ENCODE measurements at regions not wholly inside any gene's neighbourhood (a gene's known extent, or its start where the extent isn't known, plus 50 kb on each side); places are given as distances from the start of the nearest gene placed in this dataset.
A peak's percentile ranks its signal among the peaks of the same experiment; 100 is the strongest.
"Not testable (repeated sequence)": the region's sequence is repeated elsewhere in the genome, so short reads cannot be mapped to it uniquely, and the experiment has no call there.

DNA sequence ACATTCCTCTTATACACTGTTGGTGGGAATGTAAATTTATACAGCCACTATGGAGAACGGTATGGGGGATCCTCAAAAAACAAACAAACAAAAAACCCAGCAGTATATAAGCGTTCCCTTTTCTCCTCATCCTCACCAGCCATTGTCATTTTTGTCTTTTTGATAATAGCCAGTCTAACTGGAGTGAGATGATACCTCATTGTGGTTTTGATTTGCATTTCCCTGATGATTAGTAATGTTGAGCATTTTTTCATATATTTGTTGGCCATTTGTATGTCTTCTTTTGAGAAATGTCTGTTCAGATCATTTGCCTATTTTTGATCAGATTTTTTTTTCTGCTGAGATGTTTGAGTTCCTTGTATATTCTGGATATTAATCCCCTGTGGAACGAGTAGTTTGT, 76.1 kb downstream of the TEX35 start:
- Mint-ChIP-seq H3K4me3 (peak overlapping the region; percentile 25), H3K4me1 (peaks cover 52% of the 10 kb centered on the region), H3K36me3 (peaks cover 33% of the 10 kb centered on the region), H3K27ac (peak overlapping the region; percentile 70)
- not testable (repeated sequence) for DNase-seq (ENCODE audit: low spot score in 2 of 2); H3K27me3 Mint-ChIP-seq; H3K9me3 Mint-ChIP-seq
- ATAC-seq (ENCODE audit: low read depth) = peak; percentile 73

DNA sequence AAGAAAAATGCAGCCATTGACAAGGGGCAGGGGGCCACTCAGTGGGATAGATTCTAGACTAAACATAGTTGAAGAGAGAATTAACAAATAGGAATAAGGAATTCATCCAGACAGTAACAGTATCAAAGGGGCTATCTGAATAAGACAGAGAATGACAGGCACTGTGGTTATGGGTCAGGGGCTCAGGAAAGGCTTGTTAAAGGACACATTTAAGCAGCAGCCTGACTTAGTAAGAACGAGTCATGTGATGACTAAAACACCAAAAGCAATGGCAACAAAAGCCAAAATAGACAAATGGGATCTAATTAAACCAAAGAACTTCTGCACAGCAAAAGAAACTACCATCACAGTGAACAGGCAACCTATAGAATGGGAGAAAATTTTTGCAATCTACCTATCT, 78.9 kb downstream of the TEX35 start:
- Mint-ChIP-seq H3K36me3 (peaks cover 28% of the 10 kb centered on the region), H3K4me1 (peaks cover 62% of the 10 kb centered on the region)
- not testable (repeated sequence) for ATAC-seq (ENCODE audit: low read depth); H3K27me3 Mint-ChIP-seq; H3K27ac Mint-ChIP-seq; H3K9me3 Mint-ChIP-seq; H3K4me3 Mint-ChIP-seq; DNase-seq (ENCODE audit: low spot score in 2 of 2)

- ATAC-seq (ENCODE audit: low read depth) (no peak), DNase-seq (ENCODE audit: low spot score in 2 of 2) (no peak)
- H3K27me3 Mint-ChIP-seq = no peaks in the 10 kb centered on the region
- peaks cover 32% of the 10 kb centered on the region for H3K36me3 Mint-ChIP-seq
- peaks cover 6% of the 10 kb centered on the region for H3K9me3 Mint-ChIP-seq
- H3K4me1 Mint-ChIP-seq = peaks cover 61% of the 10 kb centered on the region
- peak overlapping the region; percentile 72 for H3K27ac Mint-ChIP-seq
- H3K4me3 Mint-ChIP-seq = no peak overlapping the region
Observed at GRCh38 chr1:178593515-178593914, 80.6 kb downstream of the TEX35 start.

DNA sequence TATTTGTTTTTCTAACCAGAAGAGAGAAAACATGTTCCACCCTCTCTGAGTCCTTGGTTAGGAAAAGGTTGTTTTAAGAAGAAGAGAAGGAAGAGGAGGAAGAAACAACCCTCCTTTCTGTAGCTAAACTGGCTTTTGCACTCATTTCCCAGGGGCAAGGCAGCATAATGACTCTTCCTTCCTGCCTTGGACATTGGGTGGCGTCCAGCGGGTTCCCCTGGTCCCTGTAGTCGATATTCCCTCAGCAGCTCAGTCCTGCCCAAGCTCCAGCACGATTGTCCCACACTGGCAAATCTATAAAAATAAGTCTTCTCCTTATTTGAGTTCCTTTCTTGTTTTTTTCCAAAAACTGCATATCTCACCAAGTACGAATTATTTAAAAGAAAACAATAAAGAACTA, 81.2 kb downstream of the TEX35 start:
- Mint-ChIP-seq H3K9me3 (peaks cover 6% of the 10 kb centered on the region), H3K4me3 (no peak overlapping the region), H3K4me1 (peaks cover 60% of the 10 kb centered on the region), H3K36me3 (peaks cover 30% of the 10 kb centered on the region), H3K27ac (peak overlapping the region; percentile 72), H3K27me3 (no peaks in the 10 kb centered on the region)
- ATAC-seq (ENCODE audit: low read depth) (no peak), DNase-seq (ENCODE audit: low spot score in 2 of 2) (no peak)

DNA sequence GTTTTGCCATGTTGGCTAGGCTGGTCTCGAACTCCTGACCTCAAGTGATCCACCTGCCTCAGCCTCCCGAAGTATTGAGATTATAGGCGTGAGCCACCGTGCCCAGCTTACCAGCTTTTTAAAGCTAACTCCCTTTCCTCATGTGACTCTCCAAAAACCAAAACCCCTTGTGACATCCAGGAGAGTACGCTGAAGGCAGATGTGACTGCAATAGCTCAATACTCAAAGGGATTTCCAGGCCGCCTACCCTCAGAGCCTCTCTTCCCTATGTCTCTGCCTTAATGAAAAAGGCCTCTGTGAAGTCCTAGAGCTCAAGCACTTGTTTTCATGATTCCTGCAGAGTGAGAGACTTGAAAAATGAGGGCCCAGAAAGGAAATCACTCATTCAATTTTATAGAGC, 82.6 kb downstream of the TEX35 start:
- peaks cover 59% of the 10 kb centered on the region for H3K4me1 Mint-ChIP-seq
- DNase-seq (ENCODE audit: low spot score in 2 of 2) (no peak), ATAC-seq (ENCODE audit: low read depth) (no peak)
- peaks cover 35% of the 10 kb centered on the region for H3K36me3 Mint-ChIP-seq
- H3K27ac Mint-ChIP-seq = peak overlapping the region; percentile 31
- no peaks in the 10 kb centered on the region for H3K27me3 Mint-ChIP-seq
- H3K4me3 Mint-ChIP-seq = no peak overlapping the region
- H3K9me3 Mint-ChIP-seq = peaks cover 13% of the 10 kb centered on the region

GRCh38 chr1:178599087-178599486, 86.2 kb downstream of the TEX35 start:
- DNase-seq (ENCODE audit: low spot score in 2 of 2) (no peak), ATAC-seq (ENCODE audit: low read depth) (peak; percentile 84)
- Mint-ChIP-seq H3K9me3 (peaks cover 15% of the 10 kb centered on the region), H3K27ac (peak overlapping the region; percentile 95), H3K27me3 (no peaks in the 10 kb centered on the region), H3K4me3 (peak overlapping the region; percentile 64), H3K4me1 (peaks cover 54% of the 10 kb centered on the region), H3K36me3 (peaks cover 27% of the 10 kb centered on the region)

DNA sequence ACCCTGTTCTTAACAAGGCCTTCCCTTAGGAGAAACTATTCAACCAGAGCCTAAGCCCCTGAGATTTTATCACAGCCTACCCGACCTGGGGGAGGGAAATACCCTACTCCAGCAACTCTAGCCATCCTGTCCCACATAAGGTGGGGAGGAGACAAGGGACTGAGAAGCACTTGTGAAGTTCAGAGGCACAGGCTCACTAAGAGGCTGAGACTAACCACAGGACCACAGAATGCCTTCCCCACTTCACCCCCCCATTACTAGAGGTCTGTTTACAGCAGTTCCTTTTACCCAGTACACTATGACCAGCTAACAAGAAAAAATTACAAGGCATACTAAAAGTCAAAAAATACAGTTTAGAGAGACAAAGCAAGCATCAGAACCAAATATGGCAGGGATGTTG, 86.8 kb downstream of the TEX35 start:
- Mint-ChIP-seq H3K9me3 (peaks cover 15% of the 10 kb centered on the region), H3K4me3 (peak overlapping the region; percentile 37), H3K27me3 (no peaks in the 10 kb centered on the region), H3K27ac (peak overlapping the region; percentile 95), H3K36me3 (peaks cover 27% of the 10 kb centered on the region), H3K4me1 (peaks cover 50% of the 10 kb centered on the region)
- ATAC-seq (ENCODE audit: low read depth) = peak; percentile 78
- no peak for DNase-seq (ENCODE audit: low spot score in 2 of 2)

- DNase-seq (ENCODE audit: low spot score in 2 of 2) (no peak), ATAC-seq (ENCODE audit: low read depth) (no peak)
- peaks cover 13% of the 10 kb centered on the region for H3K36me3 Mint-ChIP-seq
- H3K4me3 Mint-ChIP-seq = peak overlapping the region; percentile 56
- peaks cover 10% of the 10 kb centered on the region for H3K9me3 Mint-ChIP-seq
- peak overlapping the region; percentile 93 for H3K27ac Mint-ChIP-seq
- H3K27me3 Mint-ChIP-seq = no peaks in the 10 kb centered on the region
- peaks cover 57% of the 10 kb centered on the region for H3K4me1 Mint-ChIP-seq
Observed at GRCh38 chr1:178603926-178604325, 91.0 kb downstream of the TEX35 start.

DNA sequence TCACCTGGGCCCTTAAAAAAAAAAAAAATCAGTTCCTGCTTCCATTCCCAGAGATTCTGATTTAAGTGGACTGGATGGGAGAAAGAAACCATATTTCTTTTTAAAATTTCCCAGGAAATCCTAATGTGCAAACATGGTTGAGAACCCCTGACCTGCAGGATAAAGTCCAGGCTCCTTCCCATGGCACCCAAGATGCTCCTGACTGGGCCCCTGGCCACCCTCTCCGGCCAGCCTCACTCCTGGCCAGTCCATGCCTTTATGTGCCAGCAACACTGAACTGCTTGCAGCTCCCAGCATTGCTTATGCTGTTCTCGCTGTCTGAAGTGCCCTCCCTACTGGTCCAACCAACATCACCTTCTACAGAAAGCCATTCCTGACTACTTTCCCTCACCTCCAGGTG, 93.9 kb downstream of the TEX35 start:
- peak overlapping the region; percentile 93 for H3K27ac Mint-ChIP-seq
- DNase-seq (ENCODE audit: low spot score in 2 of 2) = no peak

GRCh38 chr1:178607718-178608408, 95.0 kb downstream of the TEX35 start:
- no peak for ATAC-seq (ENCODE audit: low read depth)

More for the DNA sequence above, 93.9 kb downstream of the TEX35 start:
- H3K4me3 Mint-ChIP-seq = peak overlapping the region; percentile 24
- ATAC-seq (ENCODE audit: low read depth) = no peak
- H3K27me3 Mint-ChIP-seq = no peaks in the 10 kb centered on the region
- peaks cover 6% of the 10 kb centered on the region for H3K36me3 Mint-ChIP-seq
- H3K9me3 Mint-ChIP-seq = no peaks in the 10 kb centered on the region
- peaks cover 52% of the 10 kb centered on the region for H3K4me1 Mint-ChIP-seq

DNA sequence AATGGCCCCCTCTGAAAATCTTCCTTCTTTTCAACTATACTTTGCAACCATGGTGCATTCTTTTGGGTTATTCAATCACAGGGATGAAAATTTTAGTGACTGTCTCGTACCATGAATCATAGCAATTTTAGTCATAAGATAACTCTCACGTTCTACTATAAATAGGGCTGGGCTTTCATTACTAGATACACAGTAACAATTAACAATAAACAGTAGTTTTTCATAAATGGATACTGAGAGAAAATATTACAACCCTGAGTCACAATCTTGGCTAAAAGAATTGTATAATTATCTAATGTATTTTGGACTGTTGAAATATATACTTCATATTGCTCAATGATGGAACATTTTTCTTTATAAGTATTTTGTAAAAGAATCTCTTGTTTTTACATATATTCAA, 96.1 kb downstream of the TEX35 start:
- DNase-seq (ENCODE audit: low spot score in 2 of 2) = no peak
- peak overlapping the region; percentile 65 for H3K4me3 Mint-ChIP-seq
- peak overlapping the region; percentile 93 for H3K27ac Mint-ChIP-seq
- peaks cover 49% of the 10 kb centered on the region for H3K4me1 Mint-ChIP-seq
- no peak for ATAC-seq (ENCODE audit: low read depth)
- no peaks in the 10 kb centered on the region for H3K9me3 Mint-ChIP-seq
- H3K36me3 Mint-ChIP-seq = peaks cover 7% of the 10 kb centered on the region
- no peaks in the 10 kb centered on the region for H3K27me3 Mint-ChIP-seq

More at GRCh38 chr1:178607718-178608408, 95.0 kb downstream of the TEX35 start:
- Mint-ChIP-seq H3K27me3 (no peaks in the 10 kb centered on the region), H3K9me3 (no peaks in the 10 kb centered on the region), H3K4me3 (peak overlapping the region; percentile 65), H3K36me3 (peaks cover 7% of the 10 kb centered on the region), H3K27ac (peak overlapping the region; percentile 93), H3K4me1 (peaks cover 50% of the 10 kb centered on the region)
- DNase-seq (ENCODE audit: low spot score in 2 of 2) = peak in 1 of 2 donors; percentile 43

- not testable (repeated sequence) for DNase-seq (ENCODE audit: low spot score in 2 of 2); H3K9me3 Mint-ChIP-seq; H3K36me3 Mint-ChIP-seq; H3K4me3 Mint-ChIP-seq; H3K27me3 Mint-ChIP-seq; ATAC-seq (ENCODE audit: low read depth)
- Mint-ChIP-seq H3K27ac (peak overlapping the region; percentile 57), H3K4me1 (peaks cover 41% of the 10 kb centered on the region)
Observed at GRCh38 chr1:178610690-178611410, 97.9 kb downstream of the TEX35 start.

DNA sequence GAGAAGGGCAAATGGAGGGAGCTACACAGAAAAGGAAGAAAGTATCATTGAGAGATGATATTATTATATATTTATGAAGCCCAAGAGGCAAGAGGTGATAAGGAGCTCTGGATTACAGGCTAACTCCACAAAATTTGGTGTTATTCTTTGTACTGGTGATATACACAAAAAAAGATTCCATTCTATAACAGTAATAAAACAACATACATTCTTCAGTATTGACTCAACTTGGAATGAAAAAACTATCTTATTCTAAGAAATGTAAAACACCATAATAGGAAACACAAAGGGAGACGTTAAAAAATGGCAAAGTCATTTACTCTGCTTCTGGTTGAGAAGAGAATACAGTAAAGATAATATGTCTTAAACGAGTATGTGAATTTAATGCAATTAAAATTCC, 99.4 kb downstream of the TEX35 start:
- Mint-ChIP-seq H3K27me3 (no peaks in the 10 kb centered on the region), H3K9me3 (no peaks in the 10 kb centered on the region)
- no peak for ATAC-seq (ENCODE audit: low read depth)

GRCh38 chr1:178613271-178613945, 100.5 kb downstream of the TEX35 start:
- Mint-ChIP-seq H3K4me3 (no peak overlapping the region), H3K27ac (peak overlapping the region; percentile 28), H3K4me1 (peaks cover 28% of the 10 kb centered on the region), H3K36me3 (peaks cover 12% of the 10 kb centered on the region), H3K27me3 (no peaks in the 10 kb centered on the region), H3K9me3 (no peaks in the 10 kb centered on the region)
- no peak for DNase-seq (ENCODE audit: low spot score in 2 of 2)
- no peak for ATAC-seq (ENCODE audit: low read depth)

More for the DNA sequence above, 99.4 kb downstream of the TEX35 start:
- H3K4me3 Mint-ChIP-seq = no peak overlapping the region
- DNase-seq (ENCODE audit: low spot score in 2 of 2) = no peak
- peaks cover 10% of the 10 kb centered on the region for H3K36me3 Mint-ChIP-seq
- H3K27ac Mint-ChIP-seq = no peak overlapping the region
- peaks cover 34% of the 10 kb centered on the region for H3K4me1 Mint-ChIP-seq

All from memory B cell (primary cell).